ENCODE measurements at regions not wholly inside any gene's neighbourhood (a gene's known extent, or its start where the extent isn't known, plus 50 kb on each side); places are given as distances from the start of the nearest gene placed in this dataset.

DNA sequence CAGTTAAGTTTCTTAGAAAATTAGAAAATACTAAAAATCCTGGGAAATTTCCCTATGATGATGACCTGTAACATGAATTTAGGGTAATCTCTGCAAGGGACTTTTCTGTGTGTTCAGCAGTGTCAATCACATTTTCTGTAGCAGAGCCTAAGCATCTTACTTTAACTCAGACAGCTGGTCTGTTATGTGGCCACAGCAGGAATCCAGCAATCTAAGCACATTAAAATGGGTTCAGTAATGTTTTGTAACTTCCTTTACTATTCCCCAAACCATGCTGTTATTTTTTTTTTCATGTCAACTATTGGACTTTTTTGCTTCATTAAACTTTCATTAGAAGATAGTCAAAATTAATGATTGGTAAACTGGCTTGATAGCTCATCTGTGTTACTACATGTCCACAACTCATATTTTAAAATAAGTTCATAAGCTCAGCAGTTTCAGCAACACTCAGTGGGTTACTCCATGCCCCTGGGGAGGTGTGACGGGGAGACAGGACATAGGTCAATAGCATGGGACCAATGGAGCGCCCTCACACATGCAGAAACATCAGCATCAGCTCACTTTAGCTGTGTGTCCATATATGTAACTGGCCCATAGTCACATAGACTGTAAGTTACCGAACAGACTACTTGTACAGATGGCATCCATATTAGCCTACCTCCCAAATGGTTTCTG is 168.0 kb upstream of the PACRGL start:
- no peak for DNase-seq

GRCh38 chr4:20532871-20533870 is 167.1 kb upstream of the PACRGL start:
- no peak for DNase-seq

- DNase-seq: no peak
Observed at GRCh38 chr4:20538905-20539304, 161.4 kb upstream of the PACRGL start.

DNA sequence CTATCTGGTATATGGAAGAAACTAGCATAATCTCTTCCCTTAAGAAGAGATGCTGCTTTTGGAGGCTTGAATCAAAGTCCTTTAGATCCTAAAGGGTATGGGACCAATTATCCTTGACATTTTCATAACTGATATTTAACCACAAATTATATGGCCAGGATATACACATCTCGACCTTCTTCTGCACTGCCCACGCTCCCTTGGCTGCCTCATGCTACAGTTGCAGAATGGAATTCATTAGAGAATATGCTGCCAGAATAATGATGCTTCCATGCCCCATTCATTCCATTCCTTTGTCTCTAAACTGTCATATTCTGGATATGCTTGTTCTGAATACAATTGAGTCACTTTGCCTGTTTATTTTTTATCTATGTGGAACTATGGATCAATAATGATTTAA is 157.1 kb upstream of the PACRGL start:
- DNase-seq: no peak

GRCh38 chr4:20544645-20545044 is 155.6 kb upstream of the PACRGL start:
- peak; percentile 2 for DNase-seq

DNA sequence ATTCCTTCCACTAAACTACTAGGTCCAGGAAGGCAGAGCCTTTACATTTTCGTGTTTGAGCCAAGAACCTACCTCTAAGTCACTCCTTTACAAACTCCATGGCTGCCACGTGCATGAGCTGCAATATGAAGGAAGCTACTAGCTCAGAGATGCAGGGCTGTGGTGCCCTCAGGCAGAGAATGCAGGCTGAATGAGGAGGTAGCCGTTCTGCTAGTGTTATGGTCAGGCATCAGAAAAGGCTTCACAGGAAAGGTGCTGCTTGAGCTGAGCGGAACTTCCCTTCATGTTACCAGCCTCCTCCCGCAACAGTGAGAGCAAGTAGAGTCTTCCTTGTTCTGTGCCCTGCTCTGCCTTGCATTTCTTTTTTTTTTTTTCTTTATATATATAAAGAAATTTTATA is 148.3 kb upstream of the PACRGL start:
- no peak for DNase-seq

GRCh38 chr4:20554134-20554533 is 146.1 kb upstream of the PACRGL start:
- DNase-seq: no peak

- DNase-seq: no peak
Observed at GRCh38 chr4:20565075-20565721, 135.1 kb upstream of the PACRGL start.

DNA sequence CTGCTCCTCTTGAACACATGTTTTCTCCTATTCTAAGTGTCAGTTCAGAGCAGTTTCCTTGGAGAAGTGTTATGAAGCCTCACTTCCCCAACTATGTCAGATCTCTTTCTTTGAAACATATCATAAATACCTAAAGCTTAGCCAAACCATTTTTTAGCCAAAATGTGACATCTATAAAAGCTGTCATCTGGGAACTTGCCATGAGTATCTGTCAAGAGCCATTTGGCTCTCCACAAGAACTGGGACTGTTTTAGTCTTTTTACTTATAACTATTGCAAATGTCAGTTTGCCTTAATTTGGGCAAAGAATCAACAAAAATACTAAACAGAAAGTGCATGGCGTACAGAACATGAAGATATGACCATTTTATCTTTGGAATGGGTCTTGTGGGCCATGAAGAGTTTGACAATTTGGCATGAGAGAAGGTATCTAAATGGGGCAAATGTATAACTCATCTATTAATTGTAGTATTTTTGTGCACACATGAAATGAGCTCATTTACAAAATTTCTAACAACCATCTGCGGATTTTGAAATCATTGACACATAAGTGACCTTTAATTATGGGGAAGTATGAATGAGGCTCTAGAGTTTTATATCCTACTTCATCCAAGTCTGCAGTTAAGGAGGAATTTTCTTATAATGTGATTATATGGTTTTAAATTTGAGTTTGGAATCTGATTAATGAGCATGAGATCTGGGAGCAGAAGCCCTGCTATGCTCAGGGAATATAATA is 129.1 kb upstream of the PACRGL start:
- DNase-seq: no peak

- no peak for DNase-seq
Observed at GRCh38 chr4:20572976-20573375, 127.3 kb upstream of the PACRGL start.

DNA sequence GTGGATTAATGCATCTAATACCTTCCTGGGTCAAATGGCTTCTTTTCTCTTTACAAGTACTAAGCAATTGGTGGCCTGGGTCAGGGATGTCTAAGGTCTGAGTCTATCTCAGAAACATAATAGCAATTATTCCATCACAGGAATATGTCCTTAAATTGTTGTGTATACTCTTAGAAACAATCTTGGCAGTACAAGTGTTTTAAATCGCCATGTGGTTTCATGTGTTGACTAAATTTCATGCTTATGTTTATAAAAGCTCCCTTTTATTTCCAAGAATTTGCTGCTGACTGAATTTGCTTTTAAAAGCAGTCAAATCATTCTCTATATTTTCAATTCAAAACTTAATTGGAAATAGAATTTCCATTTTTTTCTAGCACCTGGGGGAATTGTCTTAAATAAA is 125.3 kb upstream of the PACRGL start:
- no peak for DNase-seq

DNA sequence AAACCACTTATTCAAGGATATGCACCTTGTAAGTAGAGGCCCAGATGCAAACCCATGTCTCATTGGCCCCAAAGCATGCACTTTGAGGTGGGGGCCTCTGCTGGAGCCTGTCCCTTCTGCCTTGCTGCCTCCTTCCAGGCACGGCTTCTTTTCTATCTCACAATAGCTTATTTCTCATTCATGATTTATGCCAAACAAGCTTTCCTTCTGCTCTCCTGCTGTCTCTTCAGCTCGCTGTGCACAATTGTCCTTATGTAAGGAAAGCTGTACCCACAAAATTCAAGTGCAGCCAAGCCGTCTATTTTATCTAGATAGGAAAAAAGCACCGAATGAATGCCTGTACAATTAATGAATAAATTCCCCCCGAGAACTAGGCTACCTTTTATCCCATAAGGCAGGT is 124.8 kb upstream of the PACRGL start:
- no peak for DNase-seq

GRCh38 chr4:20576861-20577260 is 123.4 kb upstream of the PACRGL start:
- no peak for DNase-seq

- DNase-seq: no peak
Observed at GRCh38 chr4:20577702-20578101, 122.6 kb upstream of the PACRGL start.

GRCh38 chr4:20580907-20581306 is 119.4 kb upstream of the PACRGL start:
- DNase-seq: no peak

DNA sequence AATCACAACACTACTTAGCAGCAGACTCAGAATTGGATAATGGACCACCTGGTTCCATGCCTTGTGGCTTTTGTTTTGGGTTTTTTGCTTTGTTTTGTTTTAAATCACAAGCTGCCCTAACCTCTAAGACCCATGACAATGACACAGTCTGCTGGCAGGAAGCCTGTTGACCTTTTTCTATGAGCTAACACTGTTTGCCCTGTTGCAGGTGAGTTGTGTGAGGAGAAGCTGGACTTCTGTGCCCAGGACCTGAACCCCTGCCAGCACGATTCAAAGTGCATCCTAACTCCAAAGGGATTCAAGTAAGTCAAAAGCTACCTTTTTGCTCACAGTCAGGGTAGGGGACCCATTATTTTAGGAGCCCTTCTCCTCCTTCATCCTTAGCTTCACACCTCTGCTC is 110.8 kb upstream of the PACRGL start:
- no peak for DNase-seq

DNA sequence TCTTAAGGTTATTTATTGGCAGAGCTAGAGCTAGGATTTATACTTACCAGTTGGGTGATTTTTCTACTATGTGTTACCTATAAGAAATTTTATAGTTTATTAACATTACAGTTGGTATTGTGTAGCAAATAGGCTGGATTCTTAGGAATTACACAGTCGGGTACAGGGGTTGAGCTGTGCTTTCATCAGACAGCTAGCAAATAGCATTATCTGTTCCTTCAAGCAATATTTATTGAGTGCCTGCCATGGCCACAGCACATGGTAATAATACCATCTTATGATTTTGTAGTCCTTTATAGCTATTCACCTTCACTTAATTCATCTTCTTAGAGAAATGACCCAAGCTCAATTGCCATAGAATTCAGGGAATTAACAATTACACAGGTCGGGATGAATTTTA is 109.4 kb upstream of the PACRGL start:
- no peak for DNase-seq

- DNase-seq: no peak
Observed at GRCh38 chr4:20591571-20591970, 108.7 kb upstream of the PACRGL start.

DNA sequence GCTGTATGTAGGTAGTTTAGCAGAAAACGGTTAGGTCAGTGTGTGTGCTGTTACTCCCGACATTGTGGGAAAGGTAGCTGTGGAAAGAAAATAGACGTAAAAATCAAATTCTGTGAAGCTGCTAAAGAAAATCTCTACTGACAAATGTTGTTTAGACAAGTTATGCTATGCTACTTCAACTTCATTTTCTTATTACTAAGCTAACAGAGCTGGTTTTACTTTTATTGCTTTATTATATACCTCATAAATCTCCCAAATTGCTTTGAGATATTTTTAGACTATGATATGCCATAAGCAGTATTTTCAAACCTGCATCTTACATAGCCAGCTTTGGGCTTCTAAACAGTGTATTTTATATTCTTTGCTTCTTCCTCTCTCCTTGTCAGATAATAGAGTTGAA is 108.2 kb upstream of the PACRGL start:
- DNase-seq: no peak

GRCh38 chr4:20592663-20593062 is 107.6 kb upstream of the PACRGL start:
- no peak for DNase-seq

- DNase-seq: no peak
Observed at GRCh38 chr4:20598626-20599025, 101.6 kb upstream of the PACRGL start.

- DNase-seq: no peak
Observed at GRCh38 chr4:20603671-20604313, 96.5 kb upstream of the PACRGL start.

- no peak for DNase-seq
Observed at GRCh38 chr4:20612313-20612712, 87.9 kb upstream of the PACRGL start.
